SK-N-SH (cell line): ENCODE measurements at regions not wholly inside any gene's neighbourhood (a gene's known extent, or its start where the extent isn't known, plus 50 kb on each side); places are given as distances from the start of the nearest gene placed in this dataset.

Experiments
- CTCF ChIA-PET: fragments of 300-600, 350-600 bp; formaldehyde crosslinking; extraction: SDS; loops from one replicate; lab custom pipeline; 2021; lab: Yijun Ruan, JAX
- POLR2A ChIA-PET: fragments of 350-600 bp; sonication (Branson Sonifier 250); formaldehyde crosslinking; extraction: SDS; loops from one replicate; lab custom pipeline; 2020; ENCODE audit warnings: antibody characterized with exemption, inconsistent platforms; lab: Yijun Ruan, JAX
- DNase-seq: peaks from one replicate; pipeline ENCODE4 v3.0.0; 2012
- H2AFZ ChIP-seq: fragments of 200-600 bp; sonication (generic); 2 replicates; pipeline ENCODE4 v1.8.1; 2016; ENCODE audit warnings: antibody characterized with exemption, mild to moderate bottlenecking, low read depth
- H3F3A ChIP-seq: fragments of 200-600 bp; sonication (generic); replicated peaks from 2 replicates; pipeline ENCODE3; 2016; ENCODE audit warnings: antibody characterized with exemption, mild to moderate bottlenecking; ENCODE audit not compliant: insufficient read depth
- H3K27ac ChIP-seq, 2 experiments: fragments of 200-500 bp in 1 of 2; fragments of 200-600 bp in 1 of 2; sonication (Bioruptor generic) in 1 of 2; sonication (generic), shearing (Covaris generic) in 1 of 2; 2 replicates each; pipeline versions ENCODE4 v1.5.1 to v1.6.1; 2014 to 2016; ENCODE audit warnings: low read depth in 2 of 2, inconsistent platforms in 1 of 2, low read length in 1 of 2, mild to moderate bottlenecking in 1 of 2, mixed read lengths in 1 of 2
- H3K27me3 ChIP-seq: fragments of 200-600 bp; sonication (generic), shearing (Covaris generic); 2 replicates; pipeline ENCODE4 v1.6.1; 2016; ENCODE audit warnings: mixed run types; ENCODE audit not compliant: insufficient read depth
- H3K36me3 ChIP-seq, 2 experiments: fragments of 200-500 bp in 1 of 2; fragments of 200-600 bp in 1 of 2; sonication (Bioruptor generic) in 1 of 2; sonication (generic) in 1 of 2; replicated peaks in 1 of 2; 2 replicates each; pipeline versions ENCODE3 to v1.5.1; 2014 to 2016; ENCODE audit warnings: low read length in 1 of 2, mild to moderate bottlenecking in 1 of 2; ENCODE audit not compliant: insufficient read depth in 2 of 2, control insufficient read depth in 1 of 2
- H3K4me1 ChIP-seq, 2 experiments: fragments of 200-500 bp in 1 of 2; fragments of 200-600 bp in 1 of 2; sonication (Bioruptor generic) in 1 of 2; sonication (generic), shearing (Covaris generic) in 1 of 2; 2 replicates each; pipeline versions ENCODE4 v1.5.1 to v1.6.1; 2014 to 2016; ENCODE audit warnings: low read depth in 1 of 2, low read length in 1 of 2, mixed run types in 1 of 2; ENCODE audit not compliant: insufficient read depth in 2 of 2, control insufficient read depth in 1 of 2
- H3K4me2 ChIP-seq: fragments of 200-600 bp; sonication (generic), shearing (Covaris generic); 2 replicates; pipeline ENCODE4 v1.6.1; 2017; ENCODE audit warnings: mixed run types
- H3K4me3 ChIP-seq, 2 experiments: fragments of 200-500 bp in 1 of 2; fragments of 200-600 bp in 1 of 2; sonication (Bioruptor generic) in 1 of 2; sonication (generic), shearing (Covaris generic) in 1 of 2; 2 replicates each; pipeline versions ENCODE4 v1.5.1 to v1.8.1; 2014 to 2016; ENCODE audit warnings: low read depth in 2 of 2, inconsistent platforms in 1 of 2, low read length in 1 of 2, mild to moderate bottlenecking in 1 of 2, mixed read lengths in 1 of 2, moderate library complexity in 1 of 2
- H3K79me2 ChIP-seq: fragments of 200-600 bp; sonication (generic); 2 replicates; pipeline ENCODE4 v1.8.1; 2017; ENCODE audit warnings: mild to moderate bottlenecking; ENCODE audit not compliant: insufficient read depth
- H3K9ac ChIP-seq: fragments of 200-600 bp; sonication (generic); 2 replicates; pipeline ENCODE4 v1.6.1; 2017; ENCODE audit warnings: mixed run types
- H3K9me2 ChIP-seq: fragments of 200-600 bp; sonication (generic); 2 replicates; pipeline ENCODE4 v1.6.1; 2017; ENCODE audit warnings: mixed run types
- H3K9me3 ChIP-seq: fragments of 200-600 bp; sonication (generic); 2 replicates; pipeline ENCODE4 v1.6.1; 2017; ENCODE audit warnings: mixed run types, mild to moderate bottlenecking, moderate library complexity
- H4K20me1 ChIP-seq: fragments of 200-600 bp; sonication (generic); 2 replicates; pipeline ENCODE4 v1.6.1; 2017; ENCODE audit warnings: mild to moderate bottlenecking, mixed run types; ENCODE audit not compliant: insufficient read depth
- ELF1 ChIP-seq: IDR thresholded peaks from 2 replicates; pipeline ENCODE4 v1.4.0; 2012
- EZH2phosphoT487 ChIP-seq: fragments of 200-600 bp; sonication (generic); IDR thresholded peaks from 2 replicates; pipeline ENCODE4 v1.6.1; 2017; ENCODE audit warnings: low read depth, mixed run types, mild to moderate bottlenecking, antibody characterized with exemption, moderate library complexity, borderline replicate concordance
- FOXJ3 ChIP-seq: sonication (generic); formaldehyde crosslinking; IDR thresholded peaks from 2 replicates; pipeline ENCODE4 v1.5.1; 2020; ENCODE audit warnings: mild to moderate bottlenecking, missing genetic modification reagents
- JUND ChIP-seq: IDR thresholded peaks from 2 replicates; pipeline ENCODE4 v1.4.0; 2012
- MXI1 ChIP-seq: IDR thresholded peaks from 2 replicates; pipeline ENCODE4 v1.6.1; 2012; ENCODE audit warnings: mild to moderate bottlenecking, low read depth, low read length, improper control_type of control experiment
- NFIC ChIP-seq: IDR thresholded peaks from 2 replicates; pipeline ENCODE4 v1.4.0; 2012; ENCODE audit warnings: borderline replicate concordance
- RAD21 ChIP-seq: IDR thresholded peaks from 2 replicates; pipeline ENCODE4 v1.6.1; 2012; ENCODE audit warnings: mild to moderate bottlenecking, low read length
- REST ChIP-seq: IDR thresholded peaks from 2 replicates; pipeline ENCODE4 v1.6.1; 2012; ENCODE audit warnings: mild to moderate bottlenecking, low read depth, low read length, moderate library complexity
- RFX5 ChIP-seq: IDR thresholded peaks from 2 replicates; pipeline ENCODE4 v1.6.1; 2012; ENCODE audit warnings: mild to moderate bottlenecking, improper control_type of control experiment, low read length
- SIN3A ChIP-seq: IDR thresholded peaks from 2 replicates; pipeline ENCODE4 v1.6.1; 2012; ENCODE audit warnings: low read depth, mild to moderate bottlenecking, low read length, moderate library complexity, borderline replicate concordance
- SMC3 ChIP-seq: IDR thresholded peaks from 2 replicates; pipeline ENCODE4 v1.6.1; 2012; ENCODE audit warnings: low read depth, low read length, improper control_type of control experiment
- TEAD4 ChIP-seq: IDR thresholded peaks from 2 replicates; pipeline ENCODE4 v1.4.0; 2012; ENCODE audit warnings: mild to moderate bottlenecking, borderline replicate concordance; ENCODE audit not compliant: insufficient read depth
- USF2 ChIP-seq: fragments of 150-350 bp; IDR thresholded peaks from 2 replicates; pipeline ENCODE4 v1.6.1; 2017; ENCODE audit warnings: antibody characterized with exemption, low read length, low read depth, borderline replicate concordance
- YY1 ChIP-seq: IDR thresholded peaks from 2 replicates; pipeline ENCODE4 v1.4.0; 2012; ENCODE audit warnings: low read depth, mild to moderate bottlenecking
- WGBS: methylation state at CpG from one replicate; pipeline ENCODE4 v1.1.6; 2017; ENCODE audit warnings: low lambda C conversion rate; 5-methylcytosine and 5-hydroxymethylcytosine counted together
- TF ChIP-seq, protein P1 (sequence below): IDR thresholded peaks from 2 replicates; pipeline ENCODE4 v1.4.0; 2012; ENCODE audit warnings: low read depth

DNA sequence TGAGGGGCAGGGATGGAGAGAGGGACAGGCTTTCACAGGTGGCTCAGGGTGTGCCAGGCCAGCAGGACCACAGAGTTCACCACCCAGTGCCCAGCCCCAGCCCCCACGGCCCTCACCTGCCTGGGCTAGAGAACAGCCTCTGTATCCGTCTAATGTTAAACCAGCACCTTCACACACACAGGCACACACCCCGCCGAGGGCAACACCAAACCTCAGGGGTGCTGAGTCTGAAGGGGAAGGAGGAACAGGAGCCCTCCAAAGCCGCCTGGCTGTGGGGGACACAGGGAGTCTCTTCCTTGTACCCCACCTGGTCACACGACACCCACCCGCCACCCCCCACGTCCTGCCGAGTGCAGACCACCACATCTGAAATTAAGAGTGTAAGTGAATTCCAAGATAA lies 205.8 kb upstream of the SALL3 start (continued):
- TF ChIP-seq USF2 (no peak), SMC3 (no peak), FOXJ3 (CRISPR knock-in tag) (no peak)

GRCh38 chr18:78774741-78775141 lies 204.9 kb upstream of the SALL3 start:
- ChIA-PET CTCF (no interaction called here), POLR2A (no interaction called here)
- Histone ChIP-seq H3K9ac (no peak overlapping the region), H3K9me3 (no peaks in the 10 kb centered on the region), H4K20me1 (no peaks in the 10 kb centered on the region), H2AFZ (no peak overlapping the region), H3K9me2 (no peaks in the 10 kb centered on the region), H3K27ac (no peak overlapping the region), H3F3A (no peaks in the 10 kb centered on the region), H3K4me3 (no peak overlapping the region), H3K4me1 (no peaks in the 10 kb centered on the region), H3K27me3 (peaks cover 33% of the 10 kb centered on the region; the same call in 1 of the 2 replicates), H3K4me2 (no peak overlapping the region), H3K36me3 (no peaks in the 10 kb centered on the region), H3K79me2 (no peaks in the 10 kb centered on the region)
- no peak for DNase-seq
- no peak for TF ChIP-seq YY1
- no peak for TF ChIP-seq NFIC
- TF ChIP-seq SMC3 = no peak
- no peak for TF ChIP-seq MXI1
- WGBS = 34% methylated on average over 6 of the region's 22 CpGs

GRCh38 chr18:78776151-78776550 lies 203.5 kb upstream of the SALL3 start:
- 25% methylated on average over 5 of the region's 5 CpGs for WGBS
- Histone ChIP-seq H3K36me3 (no peaks in the 10 kb centered on the region), H3K9me2 (no peaks in the 10 kb centered on the region), H3K9me3 (no peaks in the 10 kb centered on the region), H3K4me2 (no peak overlapping the region), H2AFZ (no peak overlapping the region), H3K79me2 (no peaks in the 10 kb centered on the region), H3F3A (no peaks in the 10 kb centered on the region), H3K27ac (no peak overlapping the region), H3K4me3 (no peak overlapping the region), H4K20me1 (no peaks in the 10 kb centered on the region), H3K4me1 (no peaks in the 10 kb centered on the region), H3K27me3 (peaks cover 33% of the 10 kb centered on the region; the same call in 1 of the 2 replicates), H3K9ac (no peak overlapping the region)
- no peak for DNase-seq
- TF ChIP-seq RAD21 (no peak), SMC3 (no peak), ELF1 (no peak), TEAD4 (no peak), SIN3A (no peak), USF2 (no peak), JUND (no peak), EZH2phosphoT487 (no peak), REST (no peak), RFX5 (no peak)
- TF ChIP-seq, protein P1, sequence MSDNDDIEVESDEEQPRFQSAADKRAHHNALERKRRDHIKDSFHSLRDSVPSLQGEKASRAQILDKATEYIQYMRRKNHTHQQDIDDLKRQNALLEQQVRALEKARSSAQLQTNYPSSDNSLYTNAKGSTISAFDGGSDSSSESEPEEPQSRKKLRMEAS = no peak
- ChIA-PET POLR2A (no interaction called here), CTCF (no interaction called here)
